ENCODE measurements at regions not wholly inside any gene's neighbourhood (a gene's known extent, or its start where the extent isn't known, plus 50 kb on each side); places are given as distances from the start of the nearest gene placed in this dataset.

DNA sequence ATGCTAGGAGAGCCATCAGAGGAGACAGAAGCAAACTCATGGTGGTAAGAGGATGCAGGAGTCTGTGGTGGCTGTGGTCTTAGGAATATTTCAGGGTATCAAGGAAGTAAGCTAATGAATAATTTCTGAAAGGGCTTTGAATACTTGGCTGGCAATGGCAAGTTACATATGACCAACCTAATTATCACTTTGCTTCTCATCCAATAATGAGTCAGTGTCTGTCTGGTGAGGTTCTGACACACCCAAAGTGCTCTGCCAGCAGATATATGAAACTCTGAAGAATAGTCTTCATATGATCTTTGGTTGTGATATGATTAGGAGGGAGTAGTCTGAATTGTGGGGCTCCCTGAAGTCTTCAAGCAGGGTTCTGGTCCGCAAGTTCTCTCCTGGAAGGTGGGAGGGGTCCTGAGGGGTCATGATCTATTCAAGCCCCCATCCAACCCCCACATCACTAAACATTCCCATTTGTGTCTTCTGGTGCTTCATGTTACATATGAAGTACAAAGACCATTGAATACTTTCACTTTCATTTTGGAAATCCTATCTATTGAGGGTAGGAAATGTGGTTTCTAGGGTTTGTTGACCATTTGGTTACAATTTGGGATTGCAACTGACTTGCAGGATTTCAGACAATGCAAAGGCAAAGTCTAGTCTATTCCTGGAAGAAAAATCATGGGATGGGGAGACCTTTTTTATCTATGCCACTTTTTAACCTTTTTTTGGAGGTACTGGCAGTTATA lies 199.9 kb upstream of the CDKN2B start:
- H3K36me3 ChIP-seq (ENCODE audit: control insufficient read depth in 2 of 3, insufficient read depth in 3 of 3, low read length in 3 of 3): no peaks in the 10 kb centered on the region
- H3K27me3 ChIP-seq (ENCODE audit: control insufficient read depth in 2 of 2, insufficient read depth in 2 of 2, low read length in 2 of 2): no peaks in the 10 kb centered on the region
- peaks cover 0 to 4% of the 10 kb centered on the region in 2 donors for H3K4me1 ChIP-seq (ENCODE audit: control insufficient read depth in 2 of 2, insufficient read depth in 2 of 2, low read length in 2 of 2)
- H3K36me3 Mint-ChIP-seq: peaks cover 0 to 3% (median 0%) of the 10 kb centered on the region in 5 donors
- H3K27me3 Mint-ChIP-seq: peaks cover 0 to 19% (median 0%) of the 10 kb centered on the region in 5 donors
- POLR2A ChIA-PET: no interaction called here
- no peak overlapping the region for H3K27ac ChIP-seq (ENCODE audit: low read depth, low read length)
- H3K27ac Mint-ChIP-seq: peak overlapping the region in 4 of 9 donors; percentile 10 to 79 (median 46)
- intact Hi-C loops (cut with micrococcal nuclease): no loop called here
- no peak for ATAC-seq
- H3K4me3 ChIP-seq (ENCODE audit: low read length): peak overlapping the region; percentile 17
- no peak for DNase-seq
- no peaks in the 10 kb centered on the region for H3K9me3 ChIP-seq (ENCODE audit: control insufficient read depth in 2 of 3, low read length in 3 of 3)
- H3K4me3 Mint-ChIP-seq: peak overlapping the region; percentile 55 to 84 (median 76)
- no peaks in the 10 kb centered on the region for H3K9me3 Mint-ChIP-seq
- H3K4me1 Mint-ChIP-seq: peaks cover 6 to 15% (median 12%) of the 10 kb centered on the region in 7 donors
- CTCF ChIA-PET: no interaction called here

- Histone ChIP-seq H3K36me3 (ENCODE audit: control insufficient read depth in 2 of 3, insufficient read depth in 3 of 3, low read length in 3 of 3) (no peaks in the 10 kb centered on the region), H3K27ac (ENCODE audit: low read depth, low read length) (no peak overlapping the region), H3K4me1 (ENCODE audit: control insufficient read depth in 2 of 2, insufficient read depth in 2 of 2, low read length in 2 of 2) (peaks cover 0 to 4% of the 10 kb centered on the region in 2 donors), H3K9me3 (ENCODE audit: control insufficient read depth in 2 of 3, low read length in 3 of 3) (no peaks in the 10 kb centered on the region), H3K27me3 (ENCODE audit: control insufficient read depth in 2 of 2, insufficient read depth in 2 of 2, low read length in 2 of 2) (no peaks in the 10 kb centered on the region), H3K4me3 (ENCODE audit: low read length) (no peak overlapping the region)
- H3K36me3 Mint-ChIP-seq: peaks cover 0 to 3% (median 0%) of the 10 kb centered on the region in 5 donors
- intact Hi-C loops (cut with micrococcal nuclease): no loop called here
- ATAC-seq: no peak
- CTCF ChIA-PET: no interaction called here
- no peaks in the 10 kb centered on the region for H3K9me3 Mint-ChIP-seq
- POLR2A ChIA-PET: no interaction called here
- no peak overlapping the region for H3K27ac Mint-ChIP-seq
- peaks cover 6 to 15% (median 12%) of the 10 kb centered on the region in 7 donors for H3K4me1 Mint-ChIP-seq
- peaks cover 0 to 23% (median 0%) of the 10 kb centered on the region in 5 donors for H3K27me3 Mint-ChIP-seq
- DNase-seq: no peak
- no peak overlapping the region for H3K4me3 Mint-ChIP-seq
These were observed 201.2 kb upstream of the CDKN2B start for GRCh38 chr9:22210262-22210661.

GRCh38 chr9:22210936-22211335 lies 201.8 kb upstream of the CDKN2B start:
- Histone ChIP-seq H3K27me3 (ENCODE audit: control insufficient read depth in 2 of 2, insufficient read depth in 2 of 2, low read length in 2 of 2) (no peaks in the 10 kb centered on the region), H3K27ac (ENCODE audit: low read depth, low read length) (no peak overlapping the region), H3K4me3 (ENCODE audit: low read length) (no peak overlapping the region), H3K9me3 (ENCODE audit: control insufficient read depth in 2 of 3, low read length in 3 of 3) (no peaks in the 10 kb centered on the region), H3K4me1 (ENCODE audit: control insufficient read depth in 2 of 2, insufficient read depth in 2 of 2, low read length in 2 of 2) (peaks cover 0 to 4% of the 10 kb centered on the region in 2 donors), H3K36me3 (ENCODE audit: control insufficient read depth in 2 of 3, insufficient read depth in 3 of 3, low read length in 3 of 3) (no peaks in the 10 kb centered on the region)
- Mint-ChIP-seq H3K36me3 (peaks cover 0 to 3% (median 0%) of the 10 kb centered on the region in 5 donors), H3K4me3 (no peak overlapping the region), H3K27ac (no peak overlapping the region), H3K27me3 (peaks cover 0 to 22% (median 0%) of the 10 kb centered on the region in 5 donors), H3K9me3 (no peaks in the 10 kb centered on the region), H3K4me1 (peaks cover 6 to 15% (median 12%) of the 10 kb centered on the region in 7 donors)
- ChIA-PET CTCF (no interaction called here), POLR2A (no interaction called here)
- ATAC-seq (no peak), DNase-seq (no peak)
- intact Hi-C loops (cut with micrococcal nuclease): no loop called here

DNA sequence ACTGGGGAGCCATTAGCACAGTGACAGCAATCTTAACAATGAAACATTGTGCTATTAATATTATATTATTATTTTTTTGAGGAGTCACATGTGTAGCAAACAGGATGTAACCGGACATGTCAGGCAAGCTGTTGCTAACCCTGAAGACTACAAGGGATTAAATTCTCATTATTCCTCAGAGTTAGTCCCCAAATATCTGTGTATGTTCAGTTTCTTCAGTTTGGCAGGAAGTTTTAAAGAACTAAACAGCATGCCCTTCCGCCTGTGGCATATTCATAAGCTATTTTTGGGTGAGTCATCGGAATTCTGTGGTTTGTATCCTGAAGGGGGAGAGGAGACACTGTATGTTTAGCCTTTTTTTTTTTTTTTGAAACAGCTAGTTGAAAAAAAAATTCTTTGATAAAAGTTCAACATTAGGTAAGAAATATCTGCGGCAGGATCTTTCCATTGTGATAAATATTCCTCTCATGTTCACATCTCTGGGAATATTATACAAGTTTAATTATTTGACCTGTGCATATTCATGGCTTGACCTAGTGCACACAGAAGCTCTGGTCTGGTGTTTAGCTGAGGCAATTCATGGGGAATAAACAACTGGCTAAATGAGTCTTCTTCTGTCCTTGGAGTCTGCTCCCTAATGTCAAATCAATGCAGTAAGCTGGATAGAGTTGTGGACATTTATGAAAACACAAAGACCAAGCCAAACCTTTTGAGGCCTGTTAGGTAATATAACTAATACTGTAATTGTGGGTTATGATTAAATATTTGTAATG lies 202.7 kb upstream of the CDKN2B start:
- Mint-ChIP-seq H3K9me3 (no peaks in the 10 kb centered on the region), H3K36me3 (peaks cover 0 to 3% (median 0%) of the 10 kb centered on the region in 5 donors), H3K4me1 (peaks cover 6 to 15% (median 12%) of the 10 kb centered on the region in 7 donors), H3K27me3 (peaks cover 0 to 24% (median 0%) of the 10 kb centered on the region in 5 donors), H3K27ac (no peak overlapping the region), H3K4me3 (no peak overlapping the region)
- ChIA-PET POLR2A (no interaction called here), CTCF (no interaction called here)
- no peaks in the 10 kb centered on the region for H3K36me3 ChIP-seq (ENCODE audit: control insufficient read depth in 2 of 3, insufficient read depth in 3 of 3, low read length in 3 of 3)
- no peak for DNase-seq
- H3K9me3 ChIP-seq (ENCODE audit: control insufficient read depth in 2 of 3, low read length in 3 of 3): no peaks in the 10 kb centered on the region
- H3K27ac ChIP-seq (ENCODE audit: low read depth, low read length): no peak overlapping the region
- no peaks in the 10 kb centered on the region for H3K27me3 ChIP-seq (ENCODE audit: control insufficient read depth in 2 of 2, insufficient read depth in 2 of 2, low read length in 2 of 2)
- intact Hi-C loops (cut with micrococcal nuclease): no loop called here
- no peak overlapping the region for H3K4me3 ChIP-seq (ENCODE audit: low read length)
- H3K4me1 ChIP-seq (ENCODE audit: control insufficient read depth in 2 of 2, insufficient read depth in 2 of 2, low read length in 2 of 2): peaks cover 0 to 4% of the 10 kb centered on the region in 2 donors
- no peak for ATAC-seq

DNA sequence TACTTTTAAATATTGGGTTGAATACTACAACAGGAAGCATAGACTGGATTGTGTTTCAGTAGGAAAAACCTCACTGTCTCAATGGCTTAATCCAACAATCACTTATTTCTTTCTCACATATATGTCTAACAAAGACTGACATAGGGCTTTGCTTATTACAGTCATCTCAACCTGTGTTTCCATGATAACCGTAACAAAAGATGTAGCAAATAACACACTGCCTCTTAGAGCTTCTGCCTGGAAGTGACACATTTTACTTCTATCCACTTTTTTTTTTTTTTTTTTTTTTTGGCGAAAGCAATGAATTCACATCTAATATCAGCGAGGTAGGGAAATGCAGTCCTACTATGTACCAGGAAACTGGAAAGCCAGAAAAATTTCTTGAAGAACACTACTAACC lies 204.9 kb upstream of the CDKN2B start:
- DNase-seq (no peak), ATAC-seq (no peak)
- POLR2A ChIA-PET: no interaction called here
- H3K4me3 ChIP-seq (ENCODE audit: low read length): no peak overlapping the region
- CTCF ChIA-PET: no interaction called here
- H3K4me1 Mint-ChIP-seq: peaks cover 4 to 8% (median 4%) of the 10 kb centered on the region in 7 donors
- peaks cover 0 to 24% (median 0%) of the 10 kb centered on the region in 5 donors for H3K27me3 Mint-ChIP-seq
- H3K9me3 Mint-ChIP-seq: no peaks in the 10 kb centered on the region
- no peaks in the 10 kb centered on the region for H3K9me3 ChIP-seq (ENCODE audit: control insufficient read depth in 2 of 3, low read length in 3 of 3)
- H3K27ac ChIP-seq (ENCODE audit: low read depth, low read length): no peak overlapping the region
- H3K36me3 ChIP-seq (ENCODE audit: control insufficient read depth in 2 of 3, insufficient read depth in 3 of 3, low read length in 3 of 3): no peaks in the 10 kb centered on the region
- H3K27me3 ChIP-seq (ENCODE audit: control insufficient read depth in 2 of 2, insufficient read depth in 2 of 2, low read length in 2 of 2): no peaks in the 10 kb centered on the region
- intact Hi-C loops (cut with micrococcal nuclease): no loop called here
- no peak overlapping the region for H3K4me3 Mint-ChIP-seq
- H3K4me1 ChIP-seq (ENCODE audit: control insufficient read depth in 2 of 2, insufficient read depth in 2 of 2, low read length in 2 of 2): no peaks in the 10 kb centered on the region
- no peak overlapping the region for H3K27ac Mint-ChIP-seq
- peaks cover 0 to 3% (median 0%) of the 10 kb centered on the region in 5 donors for H3K36me3 Mint-ChIP-seq

GRCh38 chr9:22214497-22215031 lies 205.5 kb upstream of the CDKN2B start:
- H3K4me1 ChIP-seq (ENCODE audit: control insufficient read depth in 2 of 2, insufficient read depth in 2 of 2, low read length in 2 of 2): no peaks in the 10 kb centered on the region
- CTCF ChIA-PET: no interaction called here
- Mint-ChIP-seq H3K36me3 (no peaks in the 10 kb centered on the region), H3K4me1 (peaks cover 0 to 5% (median 0%) of the 10 kb centered on the region in 7 donors), H3K27me3 (peaks cover 0 to 24% (median 0%) of the 10 kb centered on the region in 5 donors), H3K27ac (no peak overlapping the region), H3K4me3 (no peak overlapping the region), H3K9me3 (no peaks in the 10 kb centered on the region)
- intact Hi-C loops (cut with micrococcal nuclease): no loop called here
- no peak overlapping the region for H3K4me3 ChIP-seq (ENCODE audit: low read length)
- H3K9me3 ChIP-seq (ENCODE audit: control insufficient read depth in 2 of 3, low read length in 3 of 3): no peaks in the 10 kb centered on the region
- H3K27ac ChIP-seq (ENCODE audit: low read depth, low read length): no peak overlapping the region
- POLR2A ChIA-PET: no interaction called here
- ATAC-seq: no peak
- H3K27me3 ChIP-seq (ENCODE audit: control insufficient read depth in 2 of 2, insufficient read depth in 2 of 2, low read length in 2 of 2): no peaks in the 10 kb centered on the region
- H3K36me3 ChIP-seq (ENCODE audit: control insufficient read depth in 2 of 3, insufficient read depth in 3 of 3, low read length in 3 of 3): no peaks in the 10 kb centered on the region
- no peak for DNase-seq

Measured in naive thymus-derived CD4-positive, alpha-beta T cell (primary cell).